Daoy (cell line): ENCODE measurements at regions not wholly inside any gene's neighbourhood (a gene's known extent, or its start where the extent isn't known, plus 50 kb on each side); places are given as distances from the start of the nearest gene placed in this dataset.
"Not testable (repeated sequence)": the region's sequence is repeated elsewhere in the genome, so short reads cannot be mapped to it uniquely, and the experiment has no call there.

Experiments used
- DNase-seq: peaks from one replicate; pipeline ENCODE4 v3.0.0-alpha.2; 2015; ENCODE audit warnings: low read depth

GRCh38 chr18:76721207-76721996, 101.0 kb upstream of the ZNF236 start:
- no peak for DNase-seq

- DNase-seq = no peak
These were observed 101.7 kb upstream of the ZNF236 start for GRCh38 chr18:76720683-76721082.

DNA sequence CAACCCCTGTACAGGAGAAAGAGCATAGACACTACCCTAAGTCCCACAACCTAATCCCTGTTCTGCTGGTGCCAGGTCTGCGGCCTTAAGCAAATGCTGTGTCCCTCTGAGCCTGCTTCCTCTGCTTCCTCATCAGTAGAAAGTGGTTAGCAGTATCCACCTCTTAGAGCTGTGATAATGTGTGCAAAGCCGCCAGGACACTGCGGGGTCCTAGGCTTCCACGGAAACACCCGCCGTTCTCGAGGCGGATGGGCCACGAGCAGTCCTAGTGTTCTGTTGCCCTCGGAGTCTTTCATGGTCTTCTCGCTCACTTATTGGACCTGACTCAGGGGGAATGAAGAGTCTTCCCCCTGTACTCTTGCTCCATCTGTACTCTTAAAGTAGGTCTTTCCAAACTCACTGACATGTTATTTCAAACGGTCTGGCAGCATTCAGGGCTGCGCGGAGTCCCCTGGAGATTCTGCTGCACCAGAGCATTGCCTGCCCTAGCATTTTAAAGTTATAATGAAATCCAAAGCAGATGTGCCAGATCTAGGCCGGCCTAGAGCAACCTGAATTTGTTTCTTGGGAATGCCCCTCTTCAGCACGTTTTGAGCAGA, 107.2 kb upstream of the ZNF236 start:
- DNase-seq = no peak

DNA sequence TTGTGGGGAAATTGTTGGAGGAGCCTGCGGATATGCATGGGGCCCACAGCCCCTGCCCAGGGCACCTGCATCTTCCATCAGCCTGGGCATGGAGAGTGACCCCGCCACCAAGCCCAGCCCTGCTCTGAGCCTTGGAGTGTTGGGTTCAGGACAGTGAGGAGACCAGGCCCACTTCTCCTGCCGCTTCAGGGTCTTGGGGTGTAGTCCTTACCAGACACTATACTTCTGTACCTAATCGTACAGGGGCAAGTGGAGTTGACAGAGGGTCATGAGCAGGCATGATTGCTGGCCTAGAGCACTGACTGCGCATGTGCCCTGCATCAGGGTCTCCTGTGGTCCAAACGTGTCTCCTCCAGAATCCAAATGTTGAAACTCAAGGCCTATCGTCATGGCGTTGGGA, 108.9 kb upstream of the ZNF236 start:
- no peak for DNase-seq

- DNase-seq = no peak
These were observed 109.7 kb upstream of the ZNF236 start for GRCh38 chr18:76712511-76713140.

DNA sequence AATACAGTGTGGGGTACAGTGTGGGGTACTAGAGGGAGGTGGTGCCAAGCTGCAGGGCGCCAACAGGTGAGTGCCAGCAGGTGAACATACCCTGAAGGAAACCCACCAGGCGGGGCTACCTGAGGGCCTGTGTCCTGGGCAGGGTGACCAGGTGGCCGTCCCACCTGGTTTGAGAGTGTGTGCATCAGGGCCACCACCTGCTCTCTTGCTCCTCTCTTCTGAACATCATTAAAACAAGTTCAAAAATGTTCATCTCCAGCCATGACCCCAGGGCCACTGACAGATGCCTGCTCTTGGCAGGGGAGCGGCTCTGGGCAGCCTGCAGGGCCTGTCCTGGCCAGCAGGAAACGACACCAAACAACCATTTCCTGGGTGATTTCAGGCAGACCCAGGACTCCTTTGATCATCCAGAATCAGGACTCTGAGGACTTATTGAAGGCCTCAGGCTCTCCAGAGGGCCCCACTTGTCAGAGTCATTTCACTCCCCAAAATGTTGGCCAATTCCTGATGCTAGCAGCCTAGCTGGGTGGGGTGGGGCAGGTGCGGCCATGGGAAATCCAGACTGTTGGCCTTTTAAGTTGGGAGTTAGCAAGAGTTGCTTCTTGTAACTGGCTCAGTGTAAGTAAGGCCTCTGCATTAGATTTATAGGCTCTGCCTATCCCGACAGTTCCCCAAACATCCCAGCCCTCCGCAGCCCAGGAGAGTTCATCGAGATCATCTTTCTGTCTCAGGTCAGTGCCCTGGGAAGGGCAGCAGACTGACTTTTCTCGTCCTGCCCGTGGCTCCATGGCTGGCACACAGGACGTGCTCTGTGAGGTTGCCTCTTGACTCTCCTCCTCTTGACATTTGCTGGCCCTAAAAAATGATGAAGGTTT, 111.5 kb upstream of the ZNF236 start:
- no peak for DNase-seq

- DNase-seq = peak; percentile 59
These were observed 112.4 kb upstream of the ZNF236 start for GRCh38 chr18:76709659-76710645.

GRCh38 chr18:76708722-76709353, 113.5 kb upstream of the ZNF236 start:
- DNase-seq = no peak

DNA sequence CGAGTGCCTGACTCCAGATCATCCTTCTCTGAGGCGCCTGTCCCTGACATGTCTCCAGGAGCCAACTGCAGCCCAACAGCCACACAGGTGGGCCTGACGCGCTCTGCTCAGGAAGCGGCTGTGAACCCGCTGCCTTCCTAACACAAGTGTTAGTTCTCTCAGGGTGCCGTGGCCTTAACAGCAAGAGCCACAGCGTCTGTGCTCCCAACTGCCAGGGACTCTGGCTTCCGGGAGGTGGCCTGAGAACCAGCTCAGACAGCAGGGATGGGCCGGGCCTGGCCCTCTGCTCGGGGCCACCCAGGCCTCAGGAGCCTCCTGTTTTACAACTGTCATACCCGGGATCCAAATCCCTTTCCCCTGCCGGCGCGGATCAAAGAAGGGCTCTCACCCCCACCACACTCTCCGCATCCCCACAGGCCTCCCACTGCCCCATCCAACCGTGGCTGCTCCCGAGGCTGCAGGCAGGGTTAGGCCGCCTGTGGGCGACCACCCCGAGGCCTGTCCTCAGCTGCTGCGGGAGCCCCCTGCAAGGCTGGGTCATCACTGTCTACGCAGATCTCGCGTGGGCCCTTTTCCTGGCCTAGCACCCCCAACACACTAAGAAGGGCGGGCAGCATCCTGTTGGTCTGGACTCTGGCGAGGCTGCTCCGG, 114.2 kb upstream of the ZNF236 start:
- no peak for DNase-seq

GRCh38 chr18:76707534-76707933, 114.8 kb upstream of the ZNF236 start:
- no peak for DNase-seq

GRCh38 chr18:76704589-76704988, 117.8 kb upstream of the ZNF236 start:
- DNase-seq = not testable (repeated sequence)

- peak; percentile 16 for DNase-seq
These were observed 122.4 kb upstream of the ZNF236 start for GRCh38 chr18:76699923-76700322.

GRCh38 chr18:76697441-76697901, 124.9 kb upstream of the ZNF236 start:
- DNase-seq = no peak

DNA sequence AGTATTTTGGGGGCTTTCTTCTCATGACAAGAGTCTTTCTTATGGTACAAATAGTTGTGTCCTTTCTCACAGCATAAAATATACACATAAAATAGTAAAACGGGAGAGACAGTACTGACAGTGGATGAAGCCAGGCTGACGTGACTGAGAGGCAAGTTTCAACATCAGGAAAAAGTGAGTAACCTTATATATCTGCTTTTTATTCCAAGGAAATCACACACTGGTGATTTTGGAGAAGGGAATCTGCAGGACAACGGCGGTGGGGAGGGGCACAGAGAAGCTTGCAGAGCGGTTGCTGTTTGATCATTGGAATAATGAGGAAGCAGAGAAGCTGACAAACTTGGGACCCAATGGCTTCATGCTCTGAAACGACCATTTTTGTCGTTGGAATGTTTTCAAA, 130.6 kb upstream of the ZNF236 start:
- DNase-seq = no peak

- no peak for DNase-seq
These were observed 132.6 kb upstream of the ZNF236 start for GRCh38 chr18:76689646-76690264.

DNA sequence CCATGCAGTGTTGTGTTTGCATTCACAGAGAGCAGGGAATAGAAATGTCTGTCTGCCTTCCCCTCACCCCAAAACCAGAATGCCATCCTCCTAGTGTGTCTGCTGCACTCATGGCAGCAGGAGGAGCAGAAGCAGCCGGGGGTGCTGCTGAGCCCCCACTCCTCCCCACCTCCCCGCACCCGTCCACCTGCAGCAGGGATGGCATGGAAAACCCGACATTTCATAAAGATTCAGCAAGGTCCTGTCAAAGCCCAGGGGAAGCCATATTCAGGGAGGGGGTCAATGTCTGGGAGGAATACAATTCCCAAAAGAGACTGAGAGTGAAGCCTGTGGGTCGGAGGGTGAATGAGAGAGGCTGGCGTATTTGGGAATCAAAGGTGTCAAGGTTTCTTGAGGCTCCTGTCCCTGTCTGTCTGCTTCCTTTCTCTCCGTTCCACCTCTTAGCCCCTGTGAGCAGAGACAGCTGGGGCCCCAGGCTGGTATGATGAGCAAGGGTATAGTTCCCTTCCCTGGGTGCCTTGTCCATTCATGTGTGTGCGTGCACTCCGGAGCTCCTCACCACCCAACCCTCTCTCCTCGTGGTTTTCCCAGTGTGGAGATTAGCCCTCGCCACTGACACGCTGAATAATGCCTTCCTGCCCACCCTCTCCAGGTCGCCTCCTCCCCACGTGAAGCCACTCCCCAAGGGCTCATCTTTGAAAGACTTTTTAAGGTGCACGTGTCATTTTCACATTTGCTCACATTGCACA, 133.5 kb upstream of the ZNF236 start:
- no peak for DNase-seq

DNA sequence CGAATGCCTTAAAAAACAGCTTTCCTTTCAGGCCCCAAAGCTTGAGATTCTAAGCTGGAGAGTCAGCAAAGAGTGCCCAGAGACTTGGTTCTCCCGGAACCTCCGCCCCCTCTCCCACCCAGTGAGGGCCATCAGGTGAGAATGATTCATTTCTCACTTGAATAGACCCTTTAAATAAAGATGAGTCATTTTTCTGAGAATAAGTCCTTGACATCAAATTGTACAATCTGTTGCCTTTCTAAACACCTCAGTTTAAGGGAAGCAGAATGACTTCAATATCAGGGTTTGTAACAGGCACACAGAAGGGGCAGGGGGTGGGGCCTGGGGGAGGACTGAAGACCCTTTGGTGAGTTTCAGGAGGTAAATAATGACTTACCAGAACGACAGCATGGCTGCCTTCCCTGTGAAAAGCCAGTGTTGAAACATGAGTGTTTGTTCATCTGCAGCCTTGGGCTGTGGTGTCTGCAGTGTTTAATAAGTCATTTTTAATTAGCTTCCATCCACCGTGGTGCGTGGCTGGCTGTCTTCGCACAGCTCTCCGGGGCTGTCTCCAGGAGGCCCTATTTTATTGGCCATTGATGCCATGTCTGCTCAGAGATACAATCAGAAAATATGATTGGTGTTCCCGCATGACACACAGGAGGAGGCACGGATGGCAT, 134.9 kb upstream of the ZNF236 start:
- DNase-seq = peak; percentile 54

GRCh38 chr18:76686737-76687231, 135.6 kb upstream of the ZNF236 start:
- peak; percentile 46 for DNase-seq
